Muscle layer of duodenum (tissue), 2 donors: ENCODE measurements at regions not wholly inside any gene's neighbourhood (a gene's known extent, or its start where the extent isn't known, plus 50 kb on each side); places are given as distances from the start of the nearest gene placed in this dataset.

Experiments used
- H3K27ac ChIP-seq: one replicate; pipeline ENCODE4 v1.7.0; 2013; ENCODE audit warnings: mild to moderate bottlenecking, low read length
- H3K27me3 ChIP-seq: one replicate; pipeline ENCODE4 v1.7.0; 2013; ENCODE audit warnings: low read depth, mild to moderate bottlenecking, control low read depth, low read length
- H3K36me3 ChIP-seq, 2 donors: one replicate each; pipeline ENCODE4 v1.7.0; 2013; ENCODE audit warnings: low read length in 2 of 2, control low read depth in 1 of 2, mild to moderate bottlenecking in 1 of 2; ENCODE audit not compliant: insufficient read depth in 2 of 2, control insufficient read depth in 1 of 2
- H3K4me1 ChIP-seq, 2 donors: one replicate each; pipeline ENCODE4 v1.7.0; 2013; ENCODE audit warnings: low read length in 2 of 2, mild to moderate bottlenecking in 2 of 2, control low read depth in 1 of 2, moderate library complexity in 1 of 2; ENCODE audit not compliant: insufficient read depth in 2 of 2, control insufficient read depth in 1 of 2
- H3K4me3 ChIP-seq, 2 donors: one replicate each; pipeline ENCODE4 v1.7.0; 2013; ENCODE audit warnings: low read length in 2 of 2, low read depth in 1 of 2, mild to moderate bottlenecking in 1 of 2
- H3K9me3 ChIP-seq, 2 donors: one replicate each; pipeline ENCODE4 v1.7.0; 2013; ENCODE audit warnings: low read length in 2 of 2, control low read depth in 1 of 2, mild to moderate bottlenecking in 1 of 2; ENCODE audit not compliant: control insufficient read depth in 1 of 2
- donor health status: healthy.

GRCh38 chr10:21297603-21298383 lies 227.7 kb downstream of the SKIDA1 start:
- no peak overlapping the region for H3K4me3 ChIP-seq
- H3K9me3 ChIP-seq: no peaks in the 10 kb centered on the region
- H3K27ac ChIP-seq: no peak overlapping the region
- H3K4me1 ChIP-seq: peaks cover 0 to 10% of the 10 kb centered on the region in 2 donors
- H3K36me3 ChIP-seq: no peaks in the 10 kb centered on the region
- H3K27me3 ChIP-seq: no peaks in the 10 kb centered on the region

GRCh38 chr10:21296575-21297355 lies 228.7 kb downstream of the SKIDA1 start:
- peaks cover 0 to 15% of the 10 kb centered on the region in 2 donors for H3K4me1 ChIP-seq
- no peaks in the 10 kb centered on the region for H3K36me3 ChIP-seq
- H3K27ac ChIP-seq: no peak overlapping the region
- no peak overlapping the region for H3K4me3 ChIP-seq
- H3K27me3 ChIP-seq: no peaks in the 10 kb centered on the region
- H3K9me3 ChIP-seq: no peaks in the 10 kb centered on the region

- H3K27ac ChIP-seq: no peak overlapping the region
- peaks cover 0 to 15% of the 10 kb centered on the region in 2 donors for H3K4me1 ChIP-seq
- peak overlapping the region; percentile 36 to 45 for H3K4me3 ChIP-seq
- no peaks in the 10 kb centered on the region for H3K27me3 ChIP-seq
- no peaks in the 10 kb centered on the region for H3K9me3 ChIP-seq
- no peaks in the 10 kb centered on the region for H3K36me3 ChIP-seq
These were observed 231.7 kb downstream of the SKIDA1 start for GRCh38 chr10:21293518-21294356.

- Histone ChIP-seq H3K27me3 (no peaks in the 10 kb centered on the region), H3K4me3 (peak overlapping the region; percentile 36 to 45), H3K36me3 (no peaks in the 10 kb centered on the region), H3K27ac (no peak overlapping the region), H3K9me3 (no peaks in the 10 kb centered on the region), H3K4me1 (peaks cover 0 to 15% of the 10 kb centered on the region in 2 donors)
These were observed 232.5 kb downstream of the SKIDA1 start for GRCh38 chr10:21292763-21293517.

GRCh38 chr10:21290499-21291160 lies 234.9 kb downstream of the SKIDA1 start:
- Histone ChIP-seq H3K27ac (no peak overlapping the region), H3K4me3 (no peak overlapping the region), H3K9me3 (no peaks in the 10 kb centered on the region), H3K36me3 (no peaks in the 10 kb centered on the region), H3K4me1 (peaks cover 0 to 15% of the 10 kb centered on the region in 2 donors), H3K27me3 (no peaks in the 10 kb centered on the region)

- H3K27ac ChIP-seq: no peak overlapping the region
- no peaks in the 10 kb centered on the region for H3K36me3 ChIP-seq
- H3K9me3 ChIP-seq: no peaks in the 10 kb centered on the region
- H3K4me3 ChIP-seq: no peak overlapping the region
- peaks cover 0 to 15% of the 10 kb centered on the region in 2 donors for H3K4me1 ChIP-seq
- H3K27me3 ChIP-seq: no peaks in the 10 kb centered on the region
These were observed 235.5 kb downstream of the SKIDA1 start for GRCh38 chr10:21289961-21290360.

- H3K27ac ChIP-seq: no peak overlapping the region
- H3K9me3 ChIP-seq: no peaks in the 10 kb centered on the region
- H3K27me3 ChIP-seq: no peaks in the 10 kb centered on the region
- no peak overlapping the region for H3K4me3 ChIP-seq
- H3K36me3 ChIP-seq: no peaks in the 10 kb centered on the region
- H3K4me1 ChIP-seq: peaks cover 0 to 15% of the 10 kb centered on the region in 2 donors
These were observed 236.2 kb downstream of the SKIDA1 start for GRCh38 chr10:21289271-21289670.

GRCh38 chr10:21285742-21286331 lies 239.6 kb downstream of the SKIDA1 start:
- no peak overlapping the region for H3K27ac ChIP-seq
- no peak overlapping the region for H3K4me3 ChIP-seq
- H3K4me1 ChIP-seq: no peaks in the 10 kb centered on the region
- no peaks in the 10 kb centered on the region for H3K27me3 ChIP-seq
- H3K9me3 ChIP-seq: no peaks in the 10 kb centered on the region
- no peaks in the 10 kb centered on the region for H3K36me3 ChIP-seq

GRCh38 chr10:21285207-21285606 lies 240.3 kb downstream of the SKIDA1 start:
- Histone ChIP-seq H3K27ac (no peak overlapping the region), H3K27me3 (no peaks in the 10 kb centered on the region), H3K4me3 (no peak overlapping the region)

GRCh38 chr10:21284301-21284700 lies 241.2 kb downstream of the SKIDA1 start:
- no peaks in the 10 kb centered on the region for H3K9me3 ChIP-seq
- H3K4me1 ChIP-seq: no peaks in the 10 kb centered on the region
- no peak overlapping the region for H3K27ac ChIP-seq

More at GRCh38 chr10:21285207-21285606, 240.3 kb downstream of the SKIDA1 start:
- no peaks in the 10 kb centered on the region for H3K4me1 ChIP-seq
- H3K9me3 ChIP-seq: no peaks in the 10 kb centered on the region
- H3K36me3 ChIP-seq: no peaks in the 10 kb centered on the region

More at GRCh38 chr10:21284301-21284700, 241.2 kb downstream of the SKIDA1 start:
- Histone ChIP-seq H3K27me3 (no peaks in the 10 kb centered on the region), H3K36me3 (no peaks in the 10 kb centered on the region), H3K4me3 (no peak overlapping the region)
